ENCODE measurements at regions not wholly inside any gene's neighbourhood (a gene's known extent, or its start where the extent isn't known, plus 50 kb on each side); places are given as distances from the start of the nearest gene placed in this dataset.

- Histone ChIP-seq H3K27ac (no peak overlapping the region), H3K27me3 (no peaks in the 10 kb centered on the region)
- intact Hi-C loops (cut with DNase I; ENCODE audit: low total_unique reads) = no loop called here
Observed at GRCh38 chr16:55001931-55002330, 71.3 kb downstream of the IRX5 start.

DNA sequence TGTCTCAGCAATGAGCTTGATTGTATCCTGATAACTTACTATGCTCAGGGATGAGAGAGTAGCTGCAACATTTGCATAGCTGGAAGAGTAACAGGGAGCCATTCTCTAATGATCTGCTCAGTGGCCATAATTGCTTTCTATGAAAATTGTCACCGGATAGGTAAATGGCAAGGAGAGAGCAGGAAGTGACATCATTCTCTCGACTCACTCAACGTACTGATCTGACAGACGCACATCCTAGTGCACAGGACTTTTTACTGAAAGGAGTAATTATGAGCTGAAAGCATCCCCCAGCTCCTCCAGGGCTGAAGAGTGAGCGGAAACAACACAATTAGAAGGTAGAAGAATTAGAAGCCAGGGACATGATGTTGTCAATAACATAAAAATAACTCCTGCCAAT lies 71.8 kb downstream of the IRX5 start:
- intact Hi-C loops (cut with DNase I; ENCODE audit: low total_unique reads) = no loop called here
- no peaks in the 10 kb centered on the region for H3K9me3 ChIP-seq
- H3K36me3 ChIP-seq = no peaks in the 10 kb centered on the region
- no peaks in the 10 kb centered on the region for H3K4me1 ChIP-seq
- H3K4me3 ChIP-seq = no peak overlapping the region
- H3K27ac ChIP-seq = no peak overlapping the region
- no peak for DNase-seq (ENCODE audit: low spot score in 2 of 2)
- TF ChIP-seq CTCF (IDR thresholded peaks at IDR 0.05) (no peak), POLR2AphosphoS5 (IDR thresholded peaks at IDR 0.05) (no peak), POLR2A (IDR thresholded peaks at IDR 0.05) (no peak)
- no peaks in the 10 kb centered on the region for H3K27me3 ChIP-seq

More at GRCh38 chr16:55001931-55002330, 71.3 kb downstream of the IRX5 start:
- no peaks in the 10 kb centered on the region for H3K4me1 ChIP-seq
- no peak for DNase-seq (ENCODE audit: low spot score in 2 of 2)
- TF ChIP-seq POLR2A (IDR thresholded peaks at IDR 0.05) = no peak
- TF ChIP-seq CTCF (IDR thresholded peaks at IDR 0.05) = no peak
- TF ChIP-seq POLR2AphosphoS5 (IDR thresholded peaks at IDR 0.05) = no peak
- H3K4me3 ChIP-seq = no peak overlapping the region
- H3K36me3 ChIP-seq = no peaks in the 10 kb centered on the region
- no peaks in the 10 kb centered on the region for H3K9me3 ChIP-seq

DNA sequence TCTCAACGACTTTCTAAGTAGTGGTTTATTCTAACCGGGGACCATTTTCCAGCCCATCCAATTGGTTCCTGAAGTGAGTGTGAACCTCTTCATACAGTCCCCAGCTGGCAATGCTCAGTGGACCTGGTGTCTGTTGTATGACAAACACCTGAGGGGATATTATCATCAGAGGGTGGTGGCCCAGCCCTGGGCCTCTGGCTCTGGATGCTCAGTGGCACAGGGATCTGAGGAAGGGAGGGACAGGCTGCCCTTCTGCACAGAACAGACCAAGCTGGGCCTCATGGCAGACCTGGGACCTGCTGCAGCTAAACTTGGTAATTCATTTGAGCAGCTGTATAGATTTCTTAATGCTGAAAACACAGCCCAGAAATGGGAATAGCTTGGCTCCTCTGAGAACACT lies 72.6 kb downstream of the IRX5 start:
- TF ChIP-seq POLR2AphosphoS5 (IDR thresholded peaks at IDR 0.05) (no peak), CTCF (IDR thresholded peaks at IDR 0.05) (no peak), POLR2A (IDR thresholded peaks at IDR 0.05) (no peak)

DNA sequence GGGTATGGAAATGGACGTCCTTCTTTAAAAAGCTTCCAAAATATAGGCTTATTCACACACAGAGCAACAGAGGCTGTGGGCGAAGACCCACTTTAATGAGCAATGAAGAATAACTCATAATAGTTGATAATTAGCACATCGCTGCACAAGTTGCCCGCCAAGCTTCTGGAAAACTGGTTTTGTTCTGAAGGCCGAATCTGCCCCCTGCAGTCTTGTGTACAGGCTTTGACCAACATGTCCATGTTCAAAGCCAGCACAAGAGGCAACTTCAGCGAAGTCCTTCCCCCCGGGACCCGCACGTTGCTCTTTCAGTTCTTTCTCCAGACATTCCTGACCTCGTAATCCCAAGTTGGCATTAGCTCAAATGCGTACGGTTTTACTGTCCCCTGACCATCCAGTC lies 73.3 kb downstream of the IRX5 start:
- Histone ChIP-seq H3K27ac (no peak overlapping the region), H3K4me1 (no peaks in the 10 kb centered on the region), H3K36me3 (no peaks in the 10 kb centered on the region), H3K4me3 (no peak overlapping the region), H3K9me3 (no peaks in the 10 kb centered on the region), H3K27me3 (no peaks in the 10 kb centered on the region)
- DNase-seq (ENCODE audit: low spot score in 2 of 2) = no peak
- intact Hi-C loops (cut with DNase I; ENCODE audit: low total_unique reads) = no loop called here
- TF ChIP-seq CTCF (IDR thresholded peaks at IDR 0.05) = no peak
- no peak for TF ChIP-seq POLR2A (IDR thresholded peaks at IDR 0.05)
- TF ChIP-seq POLR2AphosphoS5 (IDR thresholded peaks at IDR 0.05) = no peak

More for the DNA sequence above, 72.6 kb downstream of the IRX5 start:
- no peaks in the 10 kb centered on the region for H3K4me1 ChIP-seq
- no peak for DNase-seq (ENCODE audit: low spot score in 2 of 2)
- no peaks in the 10 kb centered on the region for H3K9me3 ChIP-seq
- intact Hi-C loops (cut with DNase I; ENCODE audit: low total_unique reads) = no loop called here
- no peaks in the 10 kb centered on the region for H3K36me3 ChIP-seq
- H3K27ac ChIP-seq = no peak overlapping the region
- H3K27me3 ChIP-seq = no peaks in the 10 kb centered on the region
- no peak overlapping the region for H3K4me3 ChIP-seq

GRCh38 chr16:55007504-55007903 lies 76.8 kb downstream of the IRX5 start:
- TF ChIP-seq CTCF (IDR thresholded peaks at IDR 0.05) (no peak), POLR2AphosphoS5 (IDR thresholded peaks at IDR 0.05) (no peak), POLR2A (IDR thresholded peaks at IDR 0.05) (no peak)
- H3K4me1 ChIP-seq = no peaks in the 10 kb centered on the region
- intact Hi-C loops (cut with DNase I; ENCODE audit: low total_unique reads) = no loop called here
- H3K27ac ChIP-seq = no peak overlapping the region
- H3K4me3 ChIP-seq = no peak overlapping the region
- DNase-seq (ENCODE audit: low spot score in 2 of 2) = no peak
- H3K27me3 ChIP-seq = no peaks in the 10 kb centered on the region
- no peaks in the 10 kb centered on the region for H3K9me3 ChIP-seq
- H3K36me3 ChIP-seq = no peaks in the 10 kb centered on the region
